ENCODE measurements at regions not wholly inside any gene's neighbourhood (a gene's known extent, or its start where the extent isn't known, plus 50 kb on each side); places are given as distances from the start of the nearest gene placed in this dataset.
"Not testable (repeated sequence)": the region's sequence is repeated elsewhere in the genome, so short reads cannot be mapped to it uniquely, and the experiment has no call there.

GRCh38 chr6:1212919-1213318 lies 99.0 kb upstream of the FOXQ1 start:
- POLR2A ChIA-PET (ENCODE audit: low non-redundant PET) = no interaction called here
- no peak for DNase-seq (ENCODE audit: low spot score)
- TF ChIP-seq CTCF (conservative IDR thresholded peaks at IDR 0.05; ENCODE audit: low read depth) = no peak
- no peak overlapping the region for H3K27ac ChIP-seq
- CTCF ChIA-PET = no interaction called here

DNA sequence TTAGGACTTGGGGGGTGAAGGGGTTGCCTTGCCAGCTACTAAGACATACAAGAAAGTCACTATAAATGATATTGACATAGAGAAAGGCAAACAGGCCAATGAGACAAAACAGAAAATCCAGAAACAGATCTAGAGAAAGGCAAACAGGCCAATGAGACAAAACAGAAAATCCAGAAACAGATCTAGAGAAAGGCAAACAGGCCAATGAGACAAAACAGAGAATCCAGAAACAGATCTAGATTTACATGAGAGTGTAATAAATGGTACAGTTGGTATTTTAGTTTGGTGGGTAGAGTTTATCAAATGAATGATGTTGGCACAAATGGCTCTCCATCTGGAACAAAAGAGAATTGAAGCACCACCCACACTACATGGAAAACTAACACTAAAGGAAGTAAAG lies 99.8 kb upstream of the FOXQ1 start:
- CTCF ChIA-PET = interaction anchor here (0.6 kb wide), 1 partner anchor 509 kb away, joined by 5 read pairs; no protein-coding TSS in a partner anchor
- DNase-seq (ENCODE audit: low spot score); POLR2A ChIA-PET (ENCODE audit: low non-redundant PET); H3K27ac ChIP-seq: not testable (repeated sequence)

DNA sequence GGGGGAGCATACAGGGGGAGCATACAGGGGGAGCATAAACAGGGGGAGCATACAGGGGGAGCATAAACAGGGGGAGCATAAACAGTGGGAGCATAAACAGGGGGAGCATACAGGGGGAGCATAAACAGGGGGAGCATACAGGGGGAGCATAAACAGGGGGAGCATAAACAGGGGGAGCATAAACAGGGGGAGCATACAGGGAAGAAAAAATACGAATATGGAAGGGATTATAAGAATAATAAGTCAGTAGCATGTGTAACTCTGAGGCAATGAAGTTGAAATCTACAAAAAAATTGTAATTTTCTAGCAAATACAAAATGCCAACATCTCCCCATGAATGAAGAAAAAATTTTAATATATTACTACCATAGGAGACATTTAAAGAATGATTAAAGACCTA lies 101.3 kb upstream of the FOXQ1 start:
- CTCF ChIA-PET; DNase-seq (ENCODE audit: low spot score); H3K27ac ChIP-seq; POLR2A ChIA-PET (ENCODE audit: low non-redundant PET): not testable (repeated sequence)

- ChIA-PET CTCF (interaction anchor here (0.7 to 0.8 kb wide), 3 partner anchors 11 to 228 kb away, joined by 3 read pairs; no protein-coding TSS in a partner anchor), POLR2A (ENCODE audit: low non-redundant PET) (no interaction called here)
- no peak for DNase-seq (ENCODE audit: low spot score)
- TF ChIP-seq CTCF (conservative IDR thresholded peaks at IDR 0.05; ENCODE audit: low read depth) = no peak
- H3K27ac ChIP-seq = no peak overlapping the region
These were observed 103.0 kb upstream of the FOXQ1 start for GRCh38 chr6:1208876-1209275.

DNA sequence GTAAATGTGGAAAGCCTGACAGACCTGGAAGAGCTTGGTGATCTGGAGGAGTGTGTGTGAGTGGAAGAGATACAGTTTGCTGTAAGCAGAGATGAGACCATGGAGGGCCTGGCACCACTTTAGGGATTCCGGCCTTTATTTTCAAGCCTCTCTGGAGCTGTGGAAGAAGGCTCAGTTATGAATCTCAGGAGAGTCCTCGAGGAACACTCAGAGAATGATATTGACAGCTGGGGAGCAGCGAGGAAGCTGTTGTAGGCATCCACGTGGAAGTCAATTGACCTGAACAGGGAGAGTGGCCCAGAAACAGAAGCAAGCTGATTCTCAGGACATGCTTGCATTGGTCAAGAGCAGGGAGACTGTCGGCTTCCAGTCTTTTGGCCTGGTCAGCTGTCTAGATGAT lies 108.4 kb upstream of the FOXQ1 start:
- no peak for TF ChIP-seq CTCF (conservative IDR thresholded peaks at IDR 0.05; ENCODE audit: low read depth)
- CTCF ChIA-PET = no interaction called here
- POLR2A ChIA-PET (ENCODE audit: low non-redundant PET) = no interaction called here
- no peak for DNase-seq (ENCODE audit: low spot score)
- no peak overlapping the region for H3K27ac ChIP-seq

DNA sequence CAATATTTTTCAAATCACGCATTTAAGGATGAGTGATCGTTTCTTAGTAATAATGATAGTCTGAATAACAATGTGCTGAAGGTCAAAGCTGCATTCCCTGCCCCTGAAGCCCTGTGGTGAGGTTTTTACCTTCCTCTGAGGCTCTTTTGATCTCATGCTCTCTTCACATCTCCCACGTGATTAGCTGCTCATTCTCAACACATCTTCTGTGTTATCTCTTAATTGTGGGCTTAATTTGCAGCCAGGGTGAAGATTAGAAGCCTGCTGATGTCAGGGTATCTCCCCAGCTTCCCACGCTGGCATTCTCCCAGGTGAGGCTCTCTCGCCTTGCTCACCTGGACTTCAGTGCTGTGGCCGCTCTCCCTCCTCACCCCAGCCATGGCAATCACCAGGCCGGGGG lies 109.7 kb upstream of the FOXQ1 start:
- ChIA-PET POLR2A (ENCODE audit: low non-redundant PET) (no interaction called here), CTCF (interaction anchor here (0.7 kb wide), 2 partner anchors 1246 to 1481 kb away, joined by 3 to 4 read pairs; no protein-coding TSS in a partner anchor)
- no peak for DNase-seq (ENCODE audit: low spot score)
- no peak overlapping the region for H3K27ac ChIP-seq
- no peak for TF ChIP-seq CTCF (conservative IDR thresholded peaks at IDR 0.05; ENCODE audit: low read depth)

DNA sequence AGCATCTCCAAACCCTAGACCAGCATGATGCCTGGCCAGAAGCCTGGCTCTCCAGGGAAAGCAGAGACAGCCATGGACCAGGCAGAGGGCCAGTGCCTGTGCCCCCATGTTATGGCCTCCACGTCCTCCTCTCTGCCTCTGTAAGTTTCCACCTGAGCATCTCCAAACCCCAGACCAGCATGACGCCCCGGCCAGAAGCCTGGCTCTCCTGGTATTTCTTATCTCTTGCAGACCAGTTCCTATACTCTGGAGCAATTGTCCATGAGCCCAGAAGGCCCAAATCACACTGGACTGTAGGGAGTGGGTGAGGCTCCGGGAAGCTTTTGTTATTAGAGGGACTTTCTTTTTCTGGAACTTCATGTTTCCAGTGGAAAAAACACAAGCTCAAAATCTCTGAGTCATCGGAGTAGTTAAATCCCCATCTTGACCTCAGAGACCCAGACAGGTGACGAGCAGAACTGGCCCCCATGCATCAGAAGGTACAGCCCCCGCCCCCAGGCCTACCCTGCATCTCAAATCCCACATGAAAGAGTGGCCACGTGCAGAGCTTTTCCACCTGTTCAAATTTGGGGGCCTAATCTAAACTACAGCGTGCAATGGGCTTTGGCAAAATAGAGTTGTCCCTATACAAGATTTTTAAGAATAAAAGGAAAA lies 110.2 kb upstream of the FOXQ1 start:
- H3K27ac ChIP-seq = no peak overlapping the region
- TF ChIP-seq CTCF (conservative IDR thresholded peaks at IDR 0.05; ENCODE audit: low read depth) = no peak
- POLR2A ChIA-PET (ENCODE audit: low non-redundant PET) = no interaction called here
- DNase-seq (ENCODE audit: low spot score) = no peak
- CTCF ChIA-PET = interaction anchor here (0.7 kb wide), 1 partner anchor 1247 kb away, joined by 3 read pairs; no protein-coding TSS in a partner anchor

All from RWPE1 (cell line).